ENCODE measurements at regions not wholly inside any gene's neighbourhood (a gene's known extent, or its start where the extent isn't known, plus 50 kb on each side); places are given as distances from the start of the nearest gene placed in this dataset.

GRCh38 chr7:35533902-35534301 lies 161.0 kb downstream of the HERPUD2 start:
- no peaks in the 10 kb centered on the region for H3K36me3 ChIP-seq (ENCODE audit: control insufficient read depth in 2 of 2, insufficient read depth in 2 of 2, low read length in 1 of 2)
- ChIA-PET SMC1A (ENCODE audit: uncharacterized antibody, unreplicated experiment) (no interaction called here), RAD21 (ENCODE audit: unreplicated experiment) (interaction anchor here (0.7 kb wide), 1 partner anchor 8 kb away, joined by 3 read pairs; no protein-coding TSS in a partner anchor), POLR2A (no interaction called here), CTCF (interaction anchor here (0.7 kb wide), 1 partner anchor 11 kb away, joined by 3 read pairs; no protein-coding TSS in a partner anchor)
- no peak for DNase-seq (ENCODE audit: low read depth, low spot score)
- 18% methylated on average over 6 of the region's 6 CpGs for WGBS (ENCODE audit: insufficient coverage, insufficient replicate concordance, low lambda C conversion rate, missing lambda C conversion rate)
- no TSS peak for BruUV-seq (replicated peaks)
- no peak overlapping the region for H2AFZ ChIP-seq (ENCODE audit: control insufficient read depth, low read depth, low read length)
- no peaks in the 10 kb centered on the region for H3K4me1 ChIP-seq (ENCODE audit: control insufficient read depth, insufficient read depth, low read length)
- no peaks in the 10 kb centered on the region; a peak in 1 of 4 replicates for H3K27me3 ChIP-seq (replicated peaks in 1 of 2; ENCODE audit: control insufficient read depth in 2 of 2, insufficient read depth in 2 of 2, low read length in 1 of 2)
- no peak overlapping the region for H3K4me3 ChIP-seq
- H3K4me2 ChIP-seq (ENCODE audit: control insufficient read depth, insufficient read depth), result no peak overlapping the region
- no peak for ATAC-seq
- FAIRE-seq, result no peak
- H3K79me2 ChIP-seq (ENCODE audit: control insufficient read depth, insufficient read depth, low read length), result no peaks in the 10 kb centered on the region
- H3K9me3 ChIP-seq (replicated peaks; ENCODE audit: control insufficient read depth, insufficient read depth, low read length), result no peaks in the 10 kb centered on the region
- no peak overlapping the region for H3K27ac ChIP-seq (ENCODE audit: control insufficient read depth, insufficient read depth)
- intact Hi-C loops (cut with micrococcal nuclease; ENCODE audit: unreplicated experiment), result loop anchor here (10.0 kb wide), 1 partner anchor 859 kb away; no protein-coding TSS in a partner anchor
- H4K20me1 ChIP-seq (ENCODE audit: control insufficient read depth, insufficient read depth), result no peaks in the 10 kb centered on the region
- in situ Hi-C loops (cut with MboI), result no loop called here
- H3K9ac ChIP-seq (ENCODE audit: control insufficient read depth, insufficient read depth, low read length), result no peak overlapping the region
- TF ChIP-seq ATF7 (IDR thresholded peaks at IDR 0.05; ENCODE audit: low read depth) (no peak), EP300 (IDR thresholded peaks at IDR 0.05; ENCODE audit: borderline replicate concordance in 1 of 2, control insufficient read depth in 1 of 2, low read depth in 2 of 2, low read length in 2 of 2) (no peak), E2F8 (IDR thresholded peaks at IDR 0.05; ENCODE audit: low read depth, partially characterized antibody) (no peak), SIN3A (IDR thresholded peaks at IDR 0.05; ENCODE audit: low read depth, low read length) (no peak), PML (IDR thresholded peaks at IDR 0.05; ENCODE audit: low read length) (no peak), REST (IDR thresholded peaks at IDR 0.05; ENCODE audit: low read depth, low read length) (no peak), BACH1 (IDR thresholded peaks at IDR 0.05; ENCODE audit: borderline replicate concordance) (no peak), ZNF622 (IDR thresholded peaks at IDR 0.05) (no peak), MTA2 (IDR thresholded peaks at IDR 0.05; ENCODE audit: low read depth) (no peak), SKIL (IDR thresholded peaks at IDR 0.05; ENCODE audit: low read depth, poor library complexity, severe bottlenecking) (no peak), WRNIP1 (IDR thresholded peaks at IDR 0.05; ENCODE audit: borderline replicate concordance, low read depth, low read length) (no peak), ZNF217 (IDR thresholded peaks at IDR 0.05) (no peak)

All from GM12878 (cell line).